GM13977 (cell line): ENCODE measurements at regions not wholly inside any gene's neighbourhood (a gene's known extent, or its start where the extent isn't known, plus 50 kb on each side); places are given as distances from the start of the nearest gene placed in this dataset.
"Not testable (repeated sequence)": the region's sequence is repeated elsewhere in the genome, so short reads cannot be mapped to it uniquely, and the experiment has no call there.

Experiments used
- DNase-seq: peaks from one replicate; pipeline ENCODE4 v3.0.0; 2012; ENCODE audit warnings: low spot score
- CTCF ChIP-seq: IDR thresholded peaks from 2 replicates; pipeline ENCODE4 v1.5.1; 2012; ENCODE audit warnings: mild to moderate bottlenecking, control low read depth; ENCODE audit not compliant: insufficient read depth; ENCODE audit errors: extremely low read depth, missing control alignments
- in situ Hi-C: fragments of 300-500 bp; cut with MboI; formaldehyde crosslinking; loops from one replicate; pipeline ENCODE4 v1.12.0; 2022; ENCODE audit warnings: low sequenced_read_pairs, low pct_unique_long_range_greater_than_20kb, mixed read lengths, inconsistent platforms; ENCODE audit not compliant: unreplicated experiment

GRCh38 chr6:50998905-50999304 is 180.2 kb downstream of the TFAP2B start:
- no peak for TF ChIP-seq CTCF
- DNase-seq, result no peak
- in situ Hi-C loops, result no loop called here

GRCh38 chr6:51001399-51001798 is 182.7 kb downstream of the TFAP2B start:
- DNase-seq, result no peak
- in situ Hi-C loops, result no loop called here
- no peak for TF ChIP-seq CTCF

GRCh38 chr6:51004380-51004779 is 185.7 kb downstream of the TFAP2B start:
- in situ Hi-C loops, result no loop called here
- no peak for TF ChIP-seq CTCF
- no peak for DNase-seq

- no peak for DNase-seq
- no peak for TF ChIP-seq CTCF
- in situ Hi-C loops, result no loop called here
Observed at GRCh38 chr6:51005779-51006178, 187.1 kb downstream of the TFAP2B start.

GRCh38 chr6:51007237-51007636 is 188.6 kb downstream of the TFAP2B start:
- in situ Hi-C loops, result no loop called here
- no peak for DNase-seq
- no peak for TF ChIP-seq CTCF

- DNase-seq, in situ Hi-C loops: not testable (repeated sequence)
Observed at GRCh38 chr6:51008693-51009092, 190.0 kb downstream of the TFAP2B start.

- TF ChIP-seq CTCF, result no peak
- in situ Hi-C loops, result no loop called here
- DNase-seq, result no peak
Observed at GRCh38 chr6:51013376-51013775, 194.7 kb downstream of the TFAP2B start.
